ENCODE measurements at regions not wholly inside any gene's neighbourhood (a gene's known extent, or its start where the extent isn't known, plus 50 kb on each side); places are given as distances from the start of the nearest gene placed in this dataset.

GRCh38 chr20:50293284-50294139 lies 102.9 kb downstream of the CEBPB start (continued):
- no peak for TF ChIP-seq DMBX1 (CRISPR knock-in tag; IDR thresholded peaks at IDR 0.05; ENCODE audit: borderline replicate concordance)
- no peak for TF ChIP-seq RHOXF2B (CRISPR knock-in tag; conservative IDR thresholded peaks at IDR 0.05)
- no peak for TF ChIP-seq E2F8 (IDR thresholded peaks at IDR 0.05; ENCODE audit: low read depth, partially characterized antibody)
- no peak for TF ChIP-seq RBM34 (IDR thresholded peaks at IDR 0.05; ENCODE audit: borderline replicate concordance, insufficient read depth, low read length)
- TF ChIP-seq SREBF2 (CRISPR knock-in tag; IDR thresholded peaks at IDR 0.05) = no peak
- TF ChIP-seq HDAC1 (IDR thresholded peaks at IDR 0.05) = no peak
- TF ChIP-seq RREB1 (CRISPR knock-in tag; IDR thresholded peaks at IDR 0.05) = no peak
- no peak for TF ChIP-seq MTA2 (IDR thresholded peaks at IDR 0.05; ENCODE audit: low read depth)
- TF ChIP-seq ZNF384 (IDR thresholded peaks at IDR 0.05; ENCODE audit: low read depth, low read length) = no peak
- no peak for TF ChIP-seq ZBTB8A (IDR thresholded peaks at IDR 0.05; ENCODE audit: partially characterized antibody)
- no peak for TF ChIP-seq POLR2A (conservative IDR thresholded peaks at IDR 0.05)
- no peak for TF ChIP-seq NR3C1 (CRISPR knock-in tag; IDR thresholded peaks at IDR 0.05)
- TF ChIP-seq GTF3C2 (IDR thresholded peaks at IDR 0.05; ENCODE audit: borderline replicate concordance, extremely low read depth, insufficient read length) = no peak
- 0 out of 2 replicates have a peak, but pooled peaks have one; percentile 4 for TF ChIP-seq ARID3B (CRISPR knock-in tag; IDR thresholded peaks at IDR 0.05; ENCODE audit: borderline replicate concordance)

All from K562 (cell line).